PFSK-1 (cell line): ENCODE measurements at regions not wholly inside any gene's neighbourhood (a gene's known extent, or its start where the extent isn't known, plus 50 kb on each side); places are given as distances from the start of the nearest gene placed in this dataset.

Experiments used
- FOXP2 ChIP-seq: optimal IDR thresholded peaks from 2 replicates; pipeline ENCODE3; 2011; ENCODE audit warnings: borderline replicate concordance, control low read depth, inconsistent platforms; ENCODE audit not compliant: insufficient read depth; ENCODE audit errors: extremely low read length, extremely low read depth
- POLR2AphosphoS5 ChIP-seq: IDR thresholded peaks from 2 replicates; pipeline ENCODE4 v1.6.1; 2012; ENCODE audit warnings: low read depth, mild to moderate bottlenecking, control low read depth, low read length, moderate library complexity
- REST ChIP-seq, 2 experiments: IDR thresholded peaks; 2 replicates each; pipeline versions ENCODE4 v1.6.1 to v1.8.0; 2011 to 2012; ENCODE audit warnings: low read depth in 2 of 2, low read length in 2 of 2, control low read depth in 1 of 2, inconsistent platforms in 1 of 2, mild to moderate bottlenecking in 1 of 2, moderate library complexity in 1 of 2; ENCODE audit not compliant: insufficient read depth in 1 of 2
- SIN3A ChIP-seq: IDR thresholded peaks from 2 replicates; pipeline ENCODE4 v1.6.1; 2012; ENCODE audit warnings: mild to moderate bottlenecking, low read length, moderate library complexity, borderline replicate concordance; ENCODE audit not compliant: insufficient read depth
- TAF1 ChIP-seq: IDR thresholded peaks from 2 replicates; pipeline ENCODE4 v1.6.1; 2012; ENCODE audit warnings: low read length, control low read depth, borderline replicate concordance; ENCODE audit not compliant: insufficient read depth

GRCh38 chr21:19228226-19228625 is 824.6 kb upstream of the TMPRSS15 start:
- TF ChIP-seq TAF1 (no peak), REST (IDR thresholded peaks at IDR 0.05; ENCODE audit: insufficient read depth in 1 of 2, low read depth in 2 of 2, low read length in 2 of 2) (no peak), POLR2AphosphoS5 (no peak)

GRCh38 chr21:19236209-19236608 is 832.6 kb upstream of the TMPRSS15 start:
- TF ChIP-seq SIN3A, result no peak
- no peak for TF ChIP-seq POLR2AphosphoS5
- no peak for TF ChIP-seq TAF1
- TF ChIP-seq FOXP2, result no peak

- no peak for TF ChIP-seq TAF1
- TF ChIP-seq REST (IDR thresholded peaks at IDR 0.05; ENCODE audit: insufficient read depth in 1 of 2, low read depth in 2 of 2, low read length in 2 of 2), result no peak
- no peak for TF ChIP-seq FOXP2
- TF ChIP-seq SIN3A, result no peak
- TF ChIP-seq POLR2AphosphoS5, result no peak
These were observed 834.0 kb upstream of the TMPRSS15 start for GRCh38 chr21:19237608-19238007.

GRCh38 chr21:19239696-19240095 is 836.1 kb upstream of the TMPRSS15 start:
- TF ChIP-seq REST (IDR thresholded peaks at IDR 0.05; ENCODE audit: insufficient read depth in 1 of 2, low read depth in 2 of 2, low read length in 2 of 2), result no peak
- no peak for TF ChIP-seq POLR2AphosphoS5

GRCh38 chr21:19244502-19245187 is 841.1 kb upstream of the TMPRSS15 start:
- no peak for TF ChIP-seq TAF1
- no peak for TF ChIP-seq FOXP2
- no peak for TF ChIP-seq REST (IDR thresholded peaks at IDR 0.05; ENCODE audit: insufficient read depth in 1 of 2, low read depth in 2 of 2, low read length in 2 of 2)
- no peak for TF ChIP-seq POLR2AphosphoS5
- no peak for TF ChIP-seq SIN3A

GRCh38 chr21:19245188-19245580 is 841.6 kb upstream of the TMPRSS15 start:
- TF ChIP-seq SIN3A, result no peak
- no peak for TF ChIP-seq REST (IDR thresholded peaks at IDR 0.05; ENCODE audit: insufficient read depth in 1 of 2, low read depth in 2 of 2, low read length in 2 of 2)
- TF ChIP-seq TAF1, result no peak
- no peak for TF ChIP-seq FOXP2
- no peak for TF ChIP-seq POLR2AphosphoS5
